Tibial artery (tissue), 4 donors: ENCODE measurements at regions not wholly inside any gene's neighbourhood (a gene's known extent, or its start where the extent isn't known, plus 50 kb on each side); places are given as distances from the start of the nearest gene placed in this dataset.

ENCODE experiments used
- DNase-seq, 2 donors: peaks; one replicate each; pipeline ENCODE4 v3.0.0-alpha.2; 2019
- H3K27ac ChIP-seq, 2 donors: fragments of 200-600 bp; sonication (generic) in 1 of 2; 1 replicate in 1 of 2; 2 replicates in 1 of 2; pipeline ENCODE4 v1.5.1; 2018 to 2019; ENCODE audit warnings: mild to moderate bottlenecking in 1 of 2
- H3K27me3 ChIP-seq, 2 donors: fragments of 200-600 bp; sonication (generic) in 1 of 2; one replicate each; pipeline versions ENCODE4 v1.5.1 to v1.6.0; 2016 to 2019
- H3K36me3 ChIP-seq, 3 donors: fragments of 200-600 bp; sonication (generic) in 2 of 3; one replicate each; pipeline ENCODE4 v1.5.1; 2016 to 2019; ENCODE audit warnings: mild to moderate bottlenecking in 2 of 3
- H3K4me1 ChIP-seq, 4 donors: fragments of 200-600 bp; sonication (generic) in 2 of 4; 1 replicate in 3 of 4; 2 replicates in 1 of 4; pipeline ENCODE4 v1.5.1; 2016 to 2019
- H3K4me3 ChIP-seq, 2 donors: fragments of 200-600 bp; sonication (generic) in 1 of 2; 1 replicate in 1 of 2; 2 replicates in 1 of 2; pipeline ENCODE4 v1.5.1; 2018 to 2019; ENCODE audit warnings: mild to moderate bottlenecking in 2 of 2
- H3K9me3 ChIP-seq, 3 donors: fragments of 200-600 bp; sonication (generic) in 1 of 3; one replicate each; pipeline ENCODE4 v1.5.1; 2016 to 2019
- CTCF ChIP-seq, 2 experiments: fragments of 200-600 bp in 1 of 2; fragments of 450-650 bp in 1 of 2; IDR thresholded peaks; one replicate each; pipeline ENCODE4 v1.5.1; 2017 to 2019; ENCODE audit warnings: antibody characterized with exemption in 2 of 2, mild to moderate bottlenecking in 1 of 2, moderate library complexity in 1 of 2
- intact Hi-C: fragments of 100-400 bp; cut with DNase I; formaldehyde crosslinking; loops from one replicate; pipeline ENCODE4 v1.15.0; 2023; ENCODE audit warnings: low total_unique reads

- Histone ChIP-seq H3K9me3 (no peaks in the 10 kb centered on the region), H3K4me3 (no peak overlapping the region), H3K27ac (no peak overlapping the region), H3K36me3 (no peaks in the 10 kb centered on the region), H3K4me1 (no peaks in the 10 kb centered on the region), H3K27me3 (no peaks in the 10 kb centered on the region)
- intact Hi-C loops: no loop called here
- no peak for TF ChIP-seq CTCF (IDR thresholded peaks at IDR 0.05)
- DNase-seq: no peak
Observed at GRCh38 chr3:75126556-75126955, 512.1 kb upstream of the CNTN3 start.

GRCh38 chr3:75129101-75129500 is 514.6 kb upstream of the CNTN3 start:
- no peak for TF ChIP-seq CTCF (IDR thresholded peaks at IDR 0.05)
- H3K9me3 ChIP-seq: no peaks in the 10 kb centered on the region
- no peak for DNase-seq
- no peak overlapping the region for H3K27ac ChIP-seq
- intact Hi-C loops: no loop called here
- no peaks in the 10 kb centered on the region for H3K27me3 ChIP-seq
- H3K4me1 ChIP-seq: no peaks in the 10 kb centered on the region
- H3K36me3 ChIP-seq: no peaks in the 10 kb centered on the region
- H3K4me3 ChIP-seq: no peak overlapping the region

- Histone ChIP-seq H3K27me3 (no peaks in the 10 kb centered on the region), H3K4me3 (no peak overlapping the region), H3K4me1 (no peaks in the 10 kb centered on the region), H3K9me3 (no peaks in the 10 kb centered on the region), H3K36me3 (no peaks in the 10 kb centered on the region), H3K27ac (no peak overlapping the region)
- intact Hi-C loops: no loop called here
- DNase-seq: no peak
- TF ChIP-seq CTCF (IDR thresholded peaks at IDR 0.05): no peak
Observed at GRCh38 chr3:75136100-75136897, 521.8 kb upstream of the CNTN3 start.

GRCh38 chr3:75138345-75138744 is 523.9 kb upstream of the CNTN3 start:
- DNase-seq: no peak

GRCh38 chr3:75140904-75141615 is 523.1 kb upstream of the FRG2C start:
- no peak for TF ChIP-seq CTCF (IDR thresholded peaks at IDR 0.05)
- Histone ChIP-seq H3K9me3 (no peaks in the 10 kb centered on the region), H3K27ac (no peak overlapping the region), H3K4me3 (no peak overlapping the region), H3K4me1 (no peaks in the 10 kb centered on the region), H3K27me3 (no peaks in the 10 kb centered on the region), H3K36me3 (no peaks in the 10 kb centered on the region)
- no peak for DNase-seq
- intact Hi-C loops: no loop called here

More at GRCh38 chr3:75138345-75138744, 523.9 kb upstream of the CNTN3 start:
- Histone ChIP-seq H3K27me3 (no peaks in the 10 kb centered on the region), H3K27ac (no peak overlapping the region), H3K4me3 (no peak overlapping the region), H3K4me1 (no peaks in the 10 kb centered on the region), H3K9me3 (no peaks in the 10 kb centered on the region), H3K36me3 (no peaks in the 10 kb centered on the region)
- intact Hi-C loops: no loop called here
- no peak for TF ChIP-seq CTCF (IDR thresholded peaks at IDR 0.05)
